Mesenchymal stem cell (in vitro differentiated cells and primary cell): ENCODE measurements at regions not wholly inside any gene's neighbourhood (a gene's known extent, or its start where the extent isn't known, plus 50 kb on each side); places are given as distances from the start of the nearest gene placed in this dataset.

Experiments
- DNase-seq: peaks from one replicate; pipeline ENCODE4 v3.0.0-alpha.2; 2013
- H2AFZ ChIP-seq: one replicate; pipeline ENCODE4 v1.6.1; 2013; ENCODE audit warnings: low read depth, mild to moderate bottlenecking, control low read depth, inconsistent platforms, low read length, moderate library complexity
- H2AK5ac ChIP-seq: 2 replicates; pipeline ENCODE4 v1.6.1; 2013; ENCODE audit warnings: low read length, moderate library complexity, mild to moderate bottlenecking, inconsistent platforms; ENCODE audit not compliant: severe bottlenecking
- H2BK120ac ChIP-seq: one replicate; pipeline ENCODE4 v1.6.1; 2013; ENCODE audit warnings: low read depth, mild to moderate bottlenecking, inconsistent platforms, low read length, moderate library complexity
- H2BK12ac ChIP-seq, 2 experiments: one replicate each; pipeline ENCODE4 v1.6.1; 2013; ENCODE audit warnings: inconsistent platforms in 2 of 2, low read length in 2 of 2, mild to moderate bottlenecking in 2 of 2, moderate library complexity in 2 of 2, control low read depth in 1 of 2
- H2BK15ac ChIP-seq: one replicate; pipeline ENCODE4 v1.6.1; 2013; ENCODE audit warnings: mild to moderate bottlenecking, low read depth, inconsistent platforms; ENCODE audit not compliant: poor library complexity, severe bottlenecking
- H2BK5ac ChIP-seq: 2 replicates; pipeline ENCODE4 v1.6.1; 2013; ENCODE audit warnings: low read depth, mild to moderate bottlenecking, low read length, control low read depth, inconsistent platforms; ENCODE audit not compliant: poor library complexity, severe bottlenecking
- H3K14ac ChIP-seq, 2 experiments: one replicate each; pipeline ENCODE4 v1.6.1; 2013; ENCODE audit warnings: inconsistent platforms in 2 of 2, low read length in 2 of 2, control low read depth in 1 of 2, mild to moderate bottlenecking in 1 of 2, moderate library complexity in 1 of 2
- H3K18ac ChIP-seq, 2 experiments: one replicate each; pipeline ENCODE4 v1.6.1; 2013; ENCODE audit warnings: inconsistent platforms in 2 of 2, low read length in 2 of 2, control low read depth in 1 of 2, low read depth in 1 of 2, mild to moderate bottlenecking in 1 of 2
- H3K23ac ChIP-seq, 2 experiments: one replicate each; pipeline ENCODE4 v1.6.1; 2013; ENCODE audit warnings: inconsistent platforms in 2 of 2, low read length in 2 of 2, mild to moderate bottlenecking in 2 of 2, moderate library complexity in 2 of 2, control low read depth in 1 of 2
- H3K27ac ChIP-seq: 2 replicates; pipeline ENCODE4 v1.5.1; 2013; ENCODE audit warnings: mild to moderate bottlenecking, moderate library complexity, low read length, control low read depth, inconsistent platforms; ENCODE audit not compliant: poor library complexity, severe bottlenecking
- H3K27me3 ChIP-seq, 2 experiments: 2 replicates each; pipeline versions ENCODE4 v1.6.1 to v1.7.0; 2013; ENCODE audit warnings: low read length in 2 of 2, mild to moderate bottlenecking in 2 of 2, moderate library complexity in 2 of 2, control low read depth in 1 of 2, inconsistent platforms in 1 of 2; ENCODE audit not compliant: control insufficient read depth in 1 of 2, insufficient read depth in 1 of 2
- H3K36me3 ChIP-seq, 2 experiments: 2 replicates each; pipeline versions ENCODE4 v1.6.1 to v1.7.0; 2013; ENCODE audit warnings: low read length in 2 of 2, control low read depth in 1 of 2, inconsistent platforms in 1 of 2, low read depth in 1 of 2, mild to moderate bottlenecking in 1 of 2; ENCODE audit not compliant: insufficient read depth in 2 of 2, control insufficient read depth in 1 of 2
- H3K4ac ChIP-seq, 2 experiments: one replicate each; pipeline ENCODE4 v1.6.1; 2013; ENCODE audit warnings: inconsistent platforms in 2 of 2, low read length in 2 of 2, mild to moderate bottlenecking in 2 of 2, moderate library complexity in 2 of 2, control low read depth in 1 of 2, low read depth in 1 of 2
- H3K4me1 ChIP-seq: 2 replicates; pipeline ENCODE4 v1.6.1; 2013; ENCODE audit warnings: low read depth, low read length, control low read depth; ENCODE audit not compliant: control insufficient read depth, insufficient read depth
- H3K4me2 ChIP-seq: 2 replicates; pipeline ENCODE4 v1.6.1; 2013; ENCODE audit warnings: low read length, mild to moderate bottlenecking, inconsistent platforms; ENCODE audit not compliant: poor library complexity, severe bottlenecking
- H3K4me3 ChIP-seq, 2 experiments: 2 replicates each; pipeline versions ENCODE4 v1.5.1 to v1.7.0; 2013; ENCODE audit warnings: low read length in 2 of 2, mild to moderate bottlenecking in 2 of 2, control low read depth in 1 of 2, low read depth in 1 of 2; ENCODE audit not compliant: insufficient read depth in 1 of 2
- H3K79me1 ChIP-seq: replicated peaks from 2 replicates; pipeline ENCODE4 v1.6.1; 2013; ENCODE audit warnings: mild to moderate bottlenecking, control low read depth, low read length, inconsistent platforms; ENCODE audit not compliant: poor library complexity, severe bottlenecking
- H3K9ac ChIP-seq: 2 replicates; pipeline ENCODE4 v1.7.0; 2013; ENCODE audit warnings: mild to moderate bottlenecking, low read length, moderate library complexity
- H3K9me3 ChIP-seq: 2 replicates; pipeline ENCODE4 v1.7.0; 2013; ENCODE audit warnings: mild to moderate bottlenecking, low read length; ENCODE audit not compliant: control insufficient read depth
- H4K8ac ChIP-seq: one replicate; pipeline ENCODE4 v1.6.1; 2013; ENCODE audit warnings: inconsistent platforms, mild to moderate bottlenecking, low read length, moderate library complexity
- H4K91ac ChIP-seq: one replicate; pipeline ENCODE4 v1.6.1; 2013; ENCODE audit warnings: mild to moderate bottlenecking, low read length, inconsistent platforms
- WGBS: methylation state at CpG from one replicate; pipeline ENCODE4 v1.1.7; 2013; ENCODE audit warnings: mixed read lengths; 5-methylcytosine and 5-hydroxymethylcytosine counted together

GRCh38 chr2:56450047-56450446 lies 266.3 kb downstream of the CCDC85A start:
- Histone ChIP-seq H3K4me1 (no peaks in the 10 kb centered on the region), H3K9me3 (peaks cover 10% of the 10 kb centered on the region), H3K18ac (no peak overlapping the region), H2BK5ac (no peak overlapping the region), H2BK15ac (no peak overlapping the region), H2BK12ac (no peak overlapping the region), H3K4me3 (no peak overlapping the region), H3K9ac (no peak overlapping the region), H4K91ac (no peak overlapping the region), H3K23ac (no peak overlapping the region), H3K79me1 (no peaks in the 10 kb centered on the region), H2AK5ac (no peak overlapping the region), H3K27me3 (no peaks in the 10 kb centered on the region), H2BK120ac (no peak overlapping the region), H4K8ac (no peak overlapping the region), H3K4ac (no peak overlapping the region), H3K36me3 (no peaks in the 10 kb centered on the region), H3K14ac (no peak overlapping the region), H3K4me2 (no peak overlapping the region), H3K27ac (peak overlapping the region; percentile 91), H2AFZ (no peak overlapping the region)
- WGBS, result no CpG with 5 or more reads among the region's 1 CpG
- no peak for DNase-seq

- H3K23ac ChIP-seq, result no peak overlapping the region
- no peak overlapping the region for H3K4me2 ChIP-seq
- no peaks in the 10 kb centered on the region for H3K79me1 ChIP-seq
- no peak overlapping the region for H2BK15ac ChIP-seq
- no peak overlapping the region for H2BK120ac ChIP-seq
- H2AFZ ChIP-seq, result no peak overlapping the region
- no peaks in the 10 kb centered on the region for H3K4me1 ChIP-seq
- no peak overlapping the region for H2AK5ac ChIP-seq
- H4K91ac ChIP-seq, result no peak overlapping the region
- H3K27ac ChIP-seq, result no peak overlapping the region
- H3K4ac ChIP-seq, result no peak overlapping the region
- no peak overlapping the region for H2BK12ac ChIP-seq
- H3K4me3 ChIP-seq, result no peak overlapping the region
- DNase-seq, result no peak
- H3K14ac ChIP-seq, result no peak overlapping the region
- no peak overlapping the region for H3K18ac ChIP-seq
- no peaks in the 10 kb centered on the region for H3K27me3 ChIP-seq
- H4K8ac ChIP-seq, result no peak overlapping the region
- H3K9me3 ChIP-seq, result peaks cover 10% of the 10 kb centered on the region
- H3K9ac ChIP-seq, result no peak overlapping the region
- no peak overlapping the region for H2BK5ac ChIP-seq
- H3K36me3 ChIP-seq, result no peaks in the 10 kb centered on the region
These were observed 267.0 kb downstream of the CCDC85A start for GRCh38 chr2:56450772-56451171.

GRCh38 chr2:56455642-56456041 lies 271.9 kb downstream of the CCDC85A start:
- 86% methylated on average over 2 of the region's 2 CpGs for WGBS
- H3K27me3 ChIP-seq, result no peaks in the 10 kb centered on the region

GRCh38 chr2:56456791-56457190 lies 273.0 kb downstream of the CCDC85A start:
- no peak overlapping the region for H3K18ac ChIP-seq
- H2BK5ac ChIP-seq, result no peak overlapping the region
- H2BK12ac ChIP-seq, result no peak overlapping the region
- no peaks in the 10 kb centered on the region for H3K36me3 ChIP-seq
- WGBS, result 100% methylated on average over 1 of the region's 1 CpG
- no peak overlapping the region for H3K14ac ChIP-seq
- H3K4me2 ChIP-seq, result no peak overlapping the region
- no peak overlapping the region for H4K8ac ChIP-seq
- H2AFZ ChIP-seq, result no peak overlapping the region
- no peak for DNase-seq
- no peak overlapping the region for H3K27ac ChIP-seq
- H3K4me1 ChIP-seq, result no peaks in the 10 kb centered on the region
- H4K91ac ChIP-seq, result no peak overlapping the region
- no peaks in the 10 kb centered on the region for H3K27me3 ChIP-seq
- no peak overlapping the region for H3K23ac ChIP-seq
- no peak overlapping the region for H2AK5ac ChIP-seq
- H2BK15ac ChIP-seq, result no peak overlapping the region
- no peak overlapping the region for H3K4ac ChIP-seq
- no peak overlapping the region for H3K4me3 ChIP-seq
- no peak overlapping the region for H3K9ac ChIP-seq
- H3K9me3 ChIP-seq, result peaks cover 3% of the 10 kb centered on the region
- H2BK120ac ChIP-seq, result no peak overlapping the region
- no peaks in the 10 kb centered on the region for H3K79me1 ChIP-seq

More at GRCh38 chr2:56455642-56456041, 271.9 kb downstream of the CCDC85A start:
- no peak overlapping the region for H2BK15ac ChIP-seq
- H3K9me3 ChIP-seq, result peaks cover 7% of the 10 kb centered on the region
- H3K36me3 ChIP-seq, result no peaks in the 10 kb centered on the region
- H3K18ac ChIP-seq, result no peak overlapping the region
- H2BK12ac ChIP-seq, result no peak overlapping the region
- H3K27ac ChIP-seq, result no peak overlapping the region
- no peak overlapping the region for H3K4me3 ChIP-seq
- H2BK120ac ChIP-seq, result no peak overlapping the region
- no peak overlapping the region for H2BK5ac ChIP-seq
- H3K4me1 ChIP-seq, result no peaks in the 10 kb centered on the region
- H3K4ac ChIP-seq, result no peak overlapping the region
- no peak overlapping the region for H4K91ac ChIP-seq
- H3K4me2 ChIP-seq, result no peak overlapping the region
- H2AK5ac ChIP-seq, result no peak overlapping the region
- no peak overlapping the region for H3K23ac ChIP-seq
- no peak overlapping the region for H3K9ac ChIP-seq
- no peak for DNase-seq
- H3K14ac ChIP-seq, result no peak overlapping the region
- H4K8ac ChIP-seq, result no peak overlapping the region
- no peaks in the 10 kb centered on the region for H3K79me1 ChIP-seq
- H2AFZ ChIP-seq, result no peak overlapping the region
